GM19452 (cell line): ENCODE measurements at regions not wholly inside any gene's neighbourhood (a gene's known extent, or its start where the extent isn't known, plus 50 kb on each side); places are given as distances from the start of the nearest gene placed in this dataset.

Experiments used
- ATAC-seq: cut with Tn5 transposase; IDR thresholded peaks from one replicate; pipeline ENCODE4 v1.9.1; 2021; ENCODE audit not compliant: unreplicated experiment

- ATAC-seq, result no peak
Observed at GRCh38 chr15:91517491-91518200, 335.9 kb upstream of the SLCO3A1 start.

DNA sequence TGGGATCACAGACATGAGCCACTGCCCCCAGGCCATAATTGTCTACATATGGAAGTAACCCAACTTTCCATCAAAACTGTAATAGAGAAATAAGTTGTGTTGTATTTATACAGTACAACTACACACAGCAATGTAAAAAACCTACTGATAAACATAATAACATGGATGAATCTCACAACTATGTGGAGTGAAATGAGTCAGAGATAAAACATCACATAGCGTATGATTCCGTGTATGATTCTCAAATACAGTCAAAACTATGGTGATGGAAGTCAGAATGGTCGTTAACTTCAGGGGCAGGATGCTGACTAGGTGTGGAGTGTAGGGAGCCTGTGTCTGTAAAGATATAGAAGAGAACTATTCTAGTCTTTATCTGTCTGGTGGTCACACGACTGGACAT, 332.7 kb upstream of the SLCO3A1 start:
- ATAC-seq, result no peak

GRCh38 chr15:91521548-91521947, 332.0 kb upstream of the SLCO3A1 start:
- no peak for ATAC-seq

GRCh38 chr15:91521996-91522395, 331.5 kb upstream of the SLCO3A1 start:
- ATAC-seq, result no peak

DNA sequence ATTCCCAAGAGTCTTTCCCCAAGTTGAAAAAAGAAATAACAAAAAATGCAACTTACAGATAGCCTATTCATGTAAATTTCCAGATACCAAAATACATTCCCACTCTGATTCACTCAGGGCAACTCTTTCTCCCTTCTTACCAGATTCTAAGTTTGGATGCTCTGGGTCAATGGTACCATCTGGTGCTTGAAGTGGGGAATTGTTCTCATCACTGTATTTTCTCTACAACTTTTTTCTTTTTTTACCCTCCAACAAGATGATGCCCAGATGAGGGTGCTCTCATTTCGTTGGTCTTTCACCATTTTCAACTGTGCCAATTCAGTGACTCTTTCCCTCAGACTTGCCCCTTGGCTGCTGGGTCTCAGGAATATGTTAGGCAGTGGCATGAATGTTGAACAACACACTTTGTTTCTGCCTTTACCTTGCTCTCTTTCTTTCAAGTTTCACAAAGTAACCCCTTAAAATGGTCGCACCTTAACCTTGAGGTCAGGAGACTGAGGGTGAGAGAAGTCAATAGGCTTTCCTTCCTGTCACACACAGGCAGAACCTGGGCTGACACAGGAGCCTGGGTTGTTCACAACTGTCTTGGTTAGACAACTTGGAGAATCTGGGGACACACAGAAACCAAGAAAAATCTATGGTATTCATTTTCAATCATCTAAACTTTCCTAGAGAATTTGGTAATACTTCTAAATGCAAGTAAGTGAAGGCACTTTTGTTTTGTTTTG, 330.7 kb upstream of the SLCO3A1 start:
- ATAC-seq, result no peak

- ATAC-seq, result no peak
Observed at GRCh38 chr15:91523596-91523995, 329.9 kb upstream of the SLCO3A1 start.

GRCh38 chr15:91524534-91524933, 329.0 kb upstream of the SLCO3A1 start:
- no peak for ATAC-seq

DNA sequence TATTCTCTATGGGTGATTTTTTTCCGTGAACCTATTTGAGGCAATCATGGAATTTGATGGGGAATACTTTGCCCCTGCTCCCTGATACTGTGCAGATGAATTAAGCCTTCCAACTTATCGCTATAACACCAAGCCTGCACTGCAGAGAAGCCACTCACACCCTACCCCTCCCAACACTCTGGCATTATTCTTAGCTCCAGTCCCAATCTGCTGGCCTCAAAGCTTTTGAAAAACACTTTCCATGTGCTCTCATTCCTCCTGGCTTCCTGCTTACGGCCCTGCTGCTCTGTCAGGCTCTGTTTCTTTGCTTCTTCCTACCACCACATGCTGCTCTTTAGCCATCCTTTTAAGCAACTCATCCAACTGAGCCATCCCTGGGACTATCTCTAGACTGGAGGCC, 327.8 kb upstream of the SLCO3A1 start:
- ATAC-seq, result no peak

DNA sequence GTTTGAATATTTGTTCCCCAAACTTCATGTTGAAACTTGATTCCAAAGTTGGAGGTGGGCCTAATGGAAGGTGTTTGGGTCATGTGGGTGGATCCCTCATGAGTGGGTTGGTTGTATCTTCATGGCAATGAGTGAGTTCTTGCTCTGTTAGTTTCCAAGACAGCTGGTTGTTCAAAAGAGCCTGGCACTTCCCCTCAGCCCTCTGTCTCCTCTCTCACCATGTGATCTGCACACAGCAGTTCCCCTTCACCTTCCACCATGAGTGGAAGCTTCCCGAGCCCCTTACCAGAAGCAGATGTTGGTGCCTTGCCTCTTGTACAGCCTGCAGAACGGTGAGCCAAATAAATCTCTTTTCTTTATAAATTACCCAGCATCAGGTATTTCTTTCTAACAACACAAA, 327.1 kb upstream of the SLCO3A1 start:
- ATAC-seq, result no peak

DNA sequence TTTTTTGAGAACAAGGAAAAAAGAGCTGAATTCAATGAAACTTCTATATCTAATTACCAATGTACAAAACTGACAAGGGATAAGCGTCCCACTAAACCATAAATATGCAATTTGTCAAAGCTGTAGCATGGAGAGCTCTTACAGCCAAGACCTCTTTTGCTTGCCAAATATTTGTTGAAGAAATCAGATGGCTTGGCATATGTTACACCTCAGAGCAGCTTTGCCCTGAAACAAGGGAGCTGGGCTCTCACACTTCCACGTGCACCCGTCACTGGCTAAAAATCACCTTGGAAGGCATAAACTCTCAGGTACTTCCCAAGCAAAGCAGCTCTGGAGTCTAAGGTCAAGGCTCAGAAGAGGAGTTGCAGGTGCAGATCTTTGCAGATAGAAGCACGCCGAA, 324.7 kb upstream of the SLCO3A1 start:
- ATAC-seq, result no peak

DNA sequence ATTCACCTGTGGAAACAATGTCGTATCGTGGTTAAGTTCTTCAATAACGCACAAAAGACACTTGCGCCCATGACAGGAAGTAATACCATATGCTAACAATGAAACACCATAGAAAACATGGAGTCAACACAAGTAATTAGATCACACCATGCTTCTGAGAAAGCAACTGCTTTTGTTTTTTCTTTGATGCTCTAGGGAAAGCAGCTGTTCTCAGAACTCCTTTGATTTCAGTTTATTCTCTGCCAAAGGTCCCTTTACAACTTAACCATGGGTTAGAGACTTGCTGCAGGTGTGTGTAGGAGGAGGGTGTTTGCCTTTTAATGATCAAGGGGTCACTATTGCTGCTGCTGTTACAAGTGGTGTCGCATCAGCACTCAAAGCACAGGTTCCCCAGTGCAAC, 324.0 kb upstream of the SLCO3A1 start:
- no peak for ATAC-seq

DNA sequence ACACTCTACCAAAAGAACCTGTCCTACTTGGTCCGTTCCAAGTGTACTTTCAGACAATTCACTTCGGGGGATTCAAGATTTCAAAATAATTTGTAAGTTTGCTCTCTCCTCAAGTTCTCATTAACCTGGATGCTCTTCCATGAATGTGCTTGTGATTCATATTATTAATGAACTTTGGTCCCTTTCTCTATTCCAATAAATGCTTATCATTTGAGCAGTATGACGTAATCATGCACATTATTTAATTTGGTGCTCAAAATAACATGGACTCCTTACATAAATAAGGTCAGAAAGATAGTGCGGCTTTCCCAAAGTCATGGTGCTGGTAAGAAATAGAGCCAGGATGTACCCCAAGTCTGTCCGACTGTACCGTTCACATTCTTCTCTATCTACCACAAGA, 323.2 kb upstream of the SLCO3A1 start:
- ATAC-seq, result no peak

DNA sequence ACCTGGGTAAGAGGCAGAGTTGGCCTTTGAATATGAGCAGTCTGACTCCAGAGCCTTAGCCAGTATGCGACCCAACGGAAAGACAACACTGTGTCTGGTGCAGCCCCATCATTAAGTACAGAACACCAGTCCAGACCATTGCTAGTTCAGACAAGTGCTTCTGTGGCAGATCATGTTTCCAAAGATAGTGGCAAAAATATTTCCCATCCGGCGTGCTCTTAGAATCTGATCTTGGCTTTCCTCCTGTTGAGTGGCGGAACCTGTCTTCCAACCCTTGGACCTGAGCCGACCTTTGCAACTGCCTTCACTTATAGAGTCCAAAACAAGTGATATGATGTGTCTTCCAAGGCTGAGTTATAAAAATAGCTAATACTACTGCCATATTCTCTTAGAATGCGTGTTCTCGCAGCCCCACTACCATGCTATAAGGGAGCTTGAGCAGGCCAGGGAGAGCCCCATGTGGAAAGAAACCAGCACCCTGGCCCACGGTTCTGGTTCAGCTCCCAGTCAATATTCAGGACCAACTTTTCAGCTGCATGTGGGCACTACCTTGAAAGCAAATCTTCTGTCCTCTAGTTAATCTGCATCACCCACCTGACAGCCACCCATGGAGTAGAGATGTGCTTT, 322.4 kb upstream of the SLCO3A1 start:
- ATAC-seq, result no peak

DNA sequence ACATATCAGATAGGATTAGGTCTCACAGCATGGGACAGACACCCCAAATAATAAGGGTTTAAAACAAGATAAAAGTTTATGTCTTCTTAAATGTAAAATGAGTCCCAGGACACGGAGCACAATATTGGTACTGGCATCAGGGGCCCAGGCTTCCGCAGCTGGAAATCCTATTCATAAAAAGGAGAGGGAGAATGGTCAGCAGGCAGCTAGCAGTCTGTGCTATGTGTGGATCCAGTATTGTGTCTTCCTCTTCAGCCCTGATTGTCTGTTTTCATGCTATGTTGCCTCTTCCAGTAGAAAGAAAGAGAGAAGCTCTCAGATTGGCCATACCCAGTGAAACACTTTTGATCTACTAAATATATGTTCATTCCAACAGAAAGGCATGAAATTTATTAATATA, 319.3 kb upstream of the SLCO3A1 start:
- ATAC-seq, result no peak

GRCh38 chr15:91534976-91535375, 318.5 kb upstream of the SLCO3A1 start:
- no peak for ATAC-seq

- no peak for ATAC-seq
Observed at GRCh38 chr15:91535856-91536500, 317.5 kb upstream of the SLCO3A1 start.

DNA sequence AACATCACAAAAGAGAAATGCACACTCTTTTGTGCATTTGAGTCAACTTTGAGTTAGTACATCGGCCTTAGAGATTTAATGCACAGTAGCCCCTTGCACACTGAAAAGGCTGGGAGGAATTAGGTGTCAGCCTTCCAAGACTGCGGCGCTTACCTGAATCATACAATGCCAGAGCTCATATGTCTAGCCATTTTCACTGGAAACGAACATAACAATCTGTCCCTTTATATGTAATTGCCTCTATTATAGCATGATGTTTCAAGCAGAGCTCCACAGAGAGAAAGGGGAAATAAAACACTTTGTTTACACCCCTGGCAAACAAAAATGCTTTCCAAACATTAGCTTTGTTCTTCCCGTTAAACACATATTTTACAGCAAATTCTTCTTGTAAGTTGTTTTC, 315.7 kb upstream of the SLCO3A1 start:
- ATAC-seq, result no peak

GRCh38 chr15:91538782-91539181, 314.7 kb upstream of the SLCO3A1 start:
- ATAC-seq, result no peak

- no peak for ATAC-seq
Observed at GRCh38 chr15:91541286-91541685, 312.2 kb upstream of the SLCO3A1 start.

DNA sequence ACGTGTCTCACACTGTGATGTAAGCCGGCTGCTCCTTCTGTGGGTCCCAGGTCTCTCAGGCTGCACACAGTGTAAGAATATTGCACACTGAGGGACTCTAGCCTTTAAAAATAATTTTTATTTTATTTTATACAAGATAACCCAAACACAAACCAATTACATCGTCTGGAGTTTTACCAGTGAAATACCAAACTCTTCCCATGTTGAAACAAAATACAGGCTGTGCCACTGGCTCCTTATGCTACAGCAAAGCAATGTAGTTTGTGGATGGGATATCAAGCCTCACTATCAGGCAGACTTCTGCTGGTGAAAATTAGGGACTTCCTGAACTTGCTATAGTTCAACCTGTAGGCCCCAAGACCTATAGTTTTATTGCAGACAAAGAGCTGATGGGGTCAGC, 311.3 kb upstream of the SLCO3A1 start:
- ATAC-seq, result no peak

GRCh38 chr15:91547356-91547755, 306.2 kb upstream of the SLCO3A1 start:
- ATAC-seq, result no peak

- no peak for ATAC-seq
Observed at GRCh38 chr15:91548549-91548948, 305.0 kb upstream of the SLCO3A1 start.
